Stimulated activated naive CD8-positive, alpha-beta T cell treated with anti-CD3 and anti-CD28 coated beads, Interleukin-15, Interleukin-2, amounts not matched to agents 100 U/mL and 50 U/mL, for 24 hours (primary cell): ENCODE measurements at regions not wholly inside any gene's neighbourhood (a gene's known extent, or its start where the extent isn't known, plus 50 kb on each side); places are given as distances from the start of the nearest gene placed in this dataset.

Source experiments
- ATAC-seq: fragments of 150-1000 bp; cut with Tn5 transposase; one replicate; pipeline ENCODE4 v1.10.0; 2021
- DNase-seq: peaks from one replicate; pipeline ENCODE4 v3.0.0; 2021

- no peak for DNase-seq
- ATAC-seq = no peak
Measured at GRCh38 chr10:64505501-64505900, 984.3 kb downstream of the REEP3 start.

- DNase-seq = no peak
- no peak for ATAC-seq
Measured at GRCh38 chr10:64506963-64507362, 985.8 kb downstream of the REEP3 start.

- no peak for DNase-seq
- ATAC-seq = no peak
Measured at GRCh38 chr10:64507651-64508028, 986.4 kb downstream of the REEP3 start.

GRCh38 chr10:64508029-64508661, 986.9 kb downstream of the REEP3 start:
- no peak for ATAC-seq
- no peak for DNase-seq

- ATAC-seq = no peak
- DNase-seq = no peak
Measured at GRCh38 chr10:64515970-64516699, 994.9 kb downstream of the REEP3 start.

GRCh38 chr10:64518456-64518855, 997.3 kb downstream of the REEP3 start:
- DNase-seq = no peak

GRCh38 chr10:64519427-64519826, 998.2 kb downstream of the REEP3 start:
- no peak for ATAC-seq
- DNase-seq = no peak

More at GRCh38 chr10:64518456-64518855, 997.3 kb downstream of the REEP3 start:
- no peak for ATAC-seq

GRCh38 chr10:64519831-64520230, 998.6 kb downstream of the REEP3 start:
- ATAC-seq (no peak), DNase-seq (no peak)

- no peak for ATAC-seq
- DNase-seq = no peak
Measured at GRCh38 chr10:64523065-64523759, 1002.0 kb downstream of the REEP3 start.

GRCh38 chr10:64528294-64529002, 1007.2 kb downstream of the REEP3 start:
- DNase-seq = no peak
- no peak for ATAC-seq

- DNase-seq (no peak), ATAC-seq (no peak)
Measured at GRCh38 chr10:64529003-64529350, 1007.8 kb downstream of the REEP3 start.

GRCh38 chr10:64534616-64535015, 1013.4 kb downstream of the REEP3 start:
- ATAC-seq (no peak), DNase-seq (no peak)

GRCh38 chr10:64535131-64535867, 1014.1 kb downstream of the REEP3 start:
- DNase-seq (no peak), ATAC-seq (no peak)

GRCh38 chr10:64537112-64537511, 1015.9 kb downstream of the REEP3 start:
- DNase-seq = no peak
- no peak for ATAC-seq

- ATAC-seq (no peak), DNase-seq (no peak)
Measured at GRCh38 chr10:64537928-64538327, 1016.7 kb downstream of the REEP3 start.

- ATAC-seq = no peak
Measured at GRCh38 chr10:64546073-64546472, 1024.9 kb downstream of the REEP3 start.

GRCh38 chr10:64547168-64547567, 1026.0 kb downstream of the REEP3 start:
- DNase-seq (no peak), ATAC-seq (no peak)

More at GRCh38 chr10:64546073-64546472, 1024.9 kb downstream of the REEP3 start:
- no peak for DNase-seq

- no peak for ATAC-seq
- DNase-seq = no peak
Measured at GRCh38 chr10:64555666-64556065, 1034.5 kb downstream of the REEP3 start.

GRCh38 chr10:64558094-64558835, 1037.1 kb downstream of the REEP3 start:
- no peak for DNase-seq
- no peak for ATAC-seq

GRCh38 chr10:64571056-64571455, 1049.9 kb downstream of the REEP3 start:
- ATAC-seq (no peak), DNase-seq (no peak)

- DNase-seq = no peak
- no peak for ATAC-seq
Measured at GRCh38 chr10:64573623-64574325, 1052.6 kb downstream of the REEP3 start.
